ENCODE measurements at regions not wholly inside any gene's neighbourhood (a gene's known extent, or its start where the extent isn't known, plus 50 kb on each side); places are given as distances from the start of the nearest gene placed in this dataset.
"Not testable (repeated sequence)": the region's sequence is repeated elsewhere in the genome, so short reads cannot be mapped to it uniquely, and the experiment has no call there.

GRCh38 chr16:48105976-48106375, 49.8 kb downstream of the ABCC12 start:
- no peak for DNase-seq (ENCODE audit: low read depth)

GRCh38 chr16:48105456-48105855, 50.3 kb downstream of the ABCC12 start:
- DNase-seq (ENCODE audit: low read depth), result no peak

- no peak for DNase-seq (ENCODE audit: low read depth)
Measured at GRCh38 chr16:48103591-48103990, 52.2 kb downstream of the ABCC12 start.

DNA sequence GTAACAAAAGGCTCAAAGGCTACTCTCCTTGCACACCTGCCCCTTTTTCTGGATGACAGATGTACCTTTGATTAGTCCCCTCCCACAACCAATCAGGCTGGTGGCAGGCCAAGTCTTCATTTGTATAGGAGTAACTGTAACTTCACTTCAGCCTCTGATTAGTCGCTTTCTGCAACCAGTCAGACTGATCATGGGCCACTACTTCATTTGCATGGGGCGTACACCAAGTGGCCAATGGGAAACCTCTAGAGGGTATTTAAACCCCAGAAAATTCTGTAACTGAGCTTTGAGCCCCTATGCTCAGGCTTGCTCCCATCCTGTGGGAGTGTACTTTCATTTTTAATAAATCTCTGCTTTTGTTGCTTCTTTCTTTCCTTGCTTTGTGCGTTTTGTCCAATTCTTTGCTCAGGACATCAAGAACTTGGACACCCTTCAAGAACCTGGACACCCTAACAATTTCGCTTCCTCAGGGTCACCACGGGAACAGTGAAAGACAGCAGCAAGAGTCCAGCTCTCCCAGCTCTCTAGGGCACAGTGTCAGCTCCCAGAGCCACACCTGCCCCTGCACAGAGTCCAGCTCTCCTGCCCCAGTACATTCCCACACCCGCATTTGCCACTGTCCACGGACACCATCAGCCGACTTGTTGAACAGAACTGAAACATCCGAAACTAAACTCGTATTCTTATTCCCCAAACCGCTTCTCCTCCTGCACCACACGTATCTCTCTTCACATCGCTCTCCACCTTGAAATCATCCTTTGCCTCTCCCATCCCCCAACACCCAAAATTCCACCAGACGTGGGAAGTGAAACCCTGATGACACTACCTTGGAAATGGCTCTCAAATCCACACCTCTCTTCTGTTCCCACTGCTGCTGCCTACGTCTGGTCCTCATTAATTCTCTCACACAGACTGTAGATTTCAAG, 53.4 kb downstream of the ABCC12 start:
- DNase-seq (ENCODE audit: low read depth), result no peak

- no peak for DNase-seq (ENCODE audit: low read depth)
Measured at GRCh38 chr16:48101069-48101674, 54.6 kb downstream of the ABCC12 start.

DNA sequence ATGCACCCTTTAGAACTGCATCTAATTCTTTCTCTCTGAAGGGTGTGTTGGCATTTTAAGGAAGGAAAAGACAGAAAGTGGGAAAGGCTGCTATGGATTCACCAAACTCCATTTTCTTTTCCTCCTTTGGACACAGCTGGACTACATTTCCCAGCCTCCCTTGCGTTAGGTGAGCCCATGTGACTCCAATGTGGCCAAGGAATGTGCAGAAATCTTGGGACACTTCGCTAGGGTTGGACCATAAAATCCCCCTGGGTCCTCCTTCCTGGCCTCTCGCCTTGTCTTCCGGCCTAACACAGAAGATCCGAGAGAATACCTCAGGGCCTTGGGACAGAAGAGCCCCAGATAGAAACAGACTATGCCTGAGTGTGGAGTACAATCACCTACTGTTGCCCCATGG, 56.3 kb downstream of the ABCC12 start:
- DNase-seq (ENCODE audit: low read depth), result no peak

GRCh38 chr16:48098472-48098871, 57.3 kb downstream of the ABCC12 start:
- DNase-seq (ENCODE audit: low read depth), result no peak

DNA sequence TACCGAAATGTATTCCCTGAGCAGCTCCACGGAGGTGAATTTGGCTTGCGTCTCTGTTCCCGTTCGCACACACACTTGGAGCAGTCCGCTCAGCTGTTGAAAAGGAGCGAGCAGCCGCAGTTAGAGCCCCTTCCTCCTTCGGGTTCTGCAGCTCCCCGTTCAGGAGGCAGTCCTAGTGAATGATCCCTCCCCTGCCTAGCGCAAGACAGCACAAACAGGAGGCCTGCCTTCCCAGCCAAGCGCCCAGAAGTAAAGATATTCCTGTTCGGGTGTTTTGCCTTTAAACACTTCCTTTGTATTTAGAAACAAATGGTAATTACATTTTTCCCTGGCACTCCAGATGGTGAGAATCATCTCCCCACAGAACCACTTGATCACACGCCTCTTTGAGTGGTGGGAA, 64.7 kb downstream of the ABCC12 start:
- DNase-seq (ENCODE audit: low read depth), result no peak

DNA sequence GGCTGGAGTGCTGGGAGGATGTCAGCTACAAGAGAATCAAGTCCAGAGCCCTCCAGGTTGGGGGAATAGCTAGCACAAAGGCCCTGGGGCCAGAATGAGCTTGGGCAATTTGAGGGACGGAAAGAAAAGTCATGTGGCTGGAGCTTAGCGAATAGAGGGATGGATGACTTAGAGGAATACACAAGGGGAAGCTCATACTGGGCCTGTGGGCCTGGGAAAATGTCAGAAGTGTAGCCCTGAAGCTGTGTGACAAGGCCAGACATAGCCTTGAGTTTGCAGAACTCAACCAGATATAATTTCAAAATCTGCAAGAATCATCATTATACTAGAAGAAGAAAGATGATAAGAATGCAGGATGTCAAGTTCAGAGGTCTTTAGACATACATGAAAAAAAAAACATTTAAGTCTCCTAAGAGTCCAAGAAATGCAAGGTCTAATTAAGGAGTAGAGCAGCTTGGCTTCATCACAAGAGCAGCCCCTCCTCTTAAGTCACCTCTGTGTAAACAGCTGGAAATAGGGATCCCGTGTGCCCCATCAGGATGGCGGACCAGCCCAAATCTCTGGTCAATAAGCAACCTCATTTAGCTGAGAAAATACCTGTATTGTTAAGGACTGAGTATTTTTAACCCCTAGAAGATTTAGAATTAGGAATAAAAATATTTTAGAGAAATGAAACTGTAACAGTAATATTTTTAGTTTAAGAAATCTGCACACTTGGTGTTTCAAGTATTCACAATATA, 66.6 kb downstream of the ABCC12 start:
- no peak for DNase-seq (ENCODE audit: low read depth)

GRCh38 chr16:48087639-48088038, 68.2 kb downstream of the ABCC12 start:
- no peak for DNase-seq (ENCODE audit: low read depth)

GRCh38 chr16:48086422-48086821, 69.4 kb downstream of the ABCC12 start:
- no peak for DNase-seq (ENCODE audit: low read depth)

- DNase-seq (ENCODE audit: low read depth), result no peak
Measured at GRCh38 chr16:48085729-48086128, 70.1 kb downstream of the ABCC12 start.

- no peak for DNase-seq (ENCODE audit: low read depth)
Measured at GRCh38 chr16:48084826-48085225, 71.0 kb downstream of the ABCC12 start.

GRCh38 chr16:48082516-48082915, 73.3 kb downstream of the ABCC12 start:
- no peak for DNase-seq (ENCODE audit: low read depth)

DNA sequence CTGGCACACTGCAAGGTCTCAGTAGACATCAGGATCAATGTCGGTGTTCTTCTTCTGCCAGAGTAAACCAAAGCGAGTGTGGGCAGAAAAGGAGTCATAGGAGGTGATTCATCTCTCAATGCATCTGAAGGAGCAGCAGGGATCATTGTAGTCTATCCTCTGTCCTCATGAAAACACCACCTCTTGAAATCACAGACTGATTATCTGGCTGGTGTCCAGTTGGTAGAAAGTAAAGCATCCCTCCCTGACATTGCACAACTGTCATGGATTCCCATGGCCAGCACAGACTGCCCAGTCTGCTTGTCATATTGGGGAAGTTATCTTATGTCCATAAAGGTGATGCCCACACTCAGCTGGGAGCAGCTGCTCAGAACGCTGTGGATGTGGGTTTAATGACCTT, 74.1 kb downstream of the ABCC12 start:
- DNase-seq (ENCODE audit: low read depth), result no peak

DNA sequence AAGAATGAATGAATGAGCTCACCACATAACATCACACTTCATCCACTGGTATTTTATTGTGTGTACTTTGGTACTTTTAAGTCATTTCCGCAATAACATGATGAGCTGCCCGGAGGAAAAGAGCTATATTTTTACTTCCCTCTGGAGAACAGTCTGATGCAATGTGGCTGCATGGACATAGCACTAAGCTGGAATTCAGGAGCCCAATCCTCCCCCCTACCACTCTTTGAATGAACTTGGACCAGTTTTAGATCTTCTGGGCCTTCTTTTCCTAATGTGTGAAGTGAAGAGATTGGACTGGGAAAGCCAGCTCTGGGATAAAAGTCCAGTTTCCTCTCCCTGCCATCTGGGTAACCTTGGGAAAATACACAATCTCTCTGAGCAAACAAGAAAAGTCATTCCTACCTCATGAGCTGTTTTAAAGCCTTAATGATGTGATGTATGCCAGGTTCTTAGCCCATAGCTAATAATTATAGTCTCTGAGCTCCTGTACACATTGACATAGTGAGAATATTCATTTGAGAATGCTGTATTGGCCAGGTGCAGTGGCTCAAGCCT, 79.3 kb downstream of the ABCC12 start:
- no peak for DNase-seq (ENCODE audit: low read depth)

DNA sequence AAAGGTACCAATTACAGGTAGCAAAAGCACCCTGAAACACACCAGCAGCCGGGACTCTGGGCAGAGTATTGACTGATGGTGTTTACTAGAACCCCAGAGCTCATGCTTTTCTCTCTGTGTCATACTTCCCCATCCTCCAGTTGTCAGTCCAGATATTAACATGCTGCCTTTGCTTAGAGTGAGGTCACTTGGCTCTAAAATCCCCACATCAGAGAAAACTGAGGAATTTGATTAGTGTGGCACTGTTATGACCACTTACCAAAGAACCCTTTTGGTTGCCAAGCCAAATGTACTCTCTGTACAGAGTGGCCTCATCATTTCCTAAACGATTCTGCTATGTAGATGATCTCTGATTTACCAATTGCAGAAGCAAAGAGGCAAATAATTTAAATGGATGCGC, 80.4 kb downstream of the ABCC12 start:
- DNase-seq (ENCODE audit: low read depth), result no peak

- no peak for DNase-seq (ENCODE audit: low read depth)
Measured at GRCh38 chr16:48067388-48067787, 88.4 kb downstream of the ABCC12 start.

GRCh38 chr16:48064971-48065370, 90.8 kb downstream of the ABCC12 start:
- no peak for DNase-seq (ENCODE audit: low read depth)

DNA sequence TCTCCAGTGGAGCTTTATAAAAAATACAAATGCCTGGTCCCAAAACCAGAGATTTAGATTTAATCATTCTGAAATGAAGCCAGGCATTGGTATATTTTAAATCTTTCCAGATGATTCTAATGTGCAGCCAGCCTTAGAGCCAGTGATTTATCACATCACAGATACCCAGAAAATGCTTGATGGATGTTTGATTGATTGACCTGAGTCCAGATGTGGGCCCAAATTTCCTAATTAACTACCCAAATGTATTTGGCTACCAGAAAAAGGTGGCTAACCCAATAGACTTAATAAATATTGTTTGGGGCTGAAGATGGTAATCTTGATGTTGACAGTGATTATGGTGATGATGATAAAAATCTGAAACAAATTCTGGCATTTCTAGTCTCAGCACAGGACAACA, 93.1 kb downstream of the ABCC12 start:
- no peak for DNase-seq (ENCODE audit: low read depth)

DNA sequence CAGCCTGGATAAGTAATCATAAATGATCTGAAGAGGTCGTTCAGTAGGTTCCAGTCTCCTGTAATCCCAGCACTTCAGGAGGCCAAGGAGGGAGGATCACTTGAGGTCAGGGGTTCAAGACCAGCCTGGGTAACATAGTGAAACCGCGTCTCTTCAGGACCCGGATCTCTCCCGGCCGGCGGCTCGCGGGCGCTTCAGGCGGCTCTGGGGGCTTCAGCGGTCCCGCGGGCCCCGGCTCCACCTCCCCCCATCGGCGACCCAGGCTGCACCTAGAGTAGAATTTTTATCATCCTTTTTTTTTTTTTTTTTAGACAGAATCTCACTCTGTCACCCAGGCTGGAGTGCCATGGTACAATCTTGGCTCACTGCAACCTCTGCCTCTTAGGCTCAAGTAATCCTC, 95.9 kb downstream of the ABCC12 start:
- no peak for DNase-seq (ENCODE audit: low read depth)

DNA sequence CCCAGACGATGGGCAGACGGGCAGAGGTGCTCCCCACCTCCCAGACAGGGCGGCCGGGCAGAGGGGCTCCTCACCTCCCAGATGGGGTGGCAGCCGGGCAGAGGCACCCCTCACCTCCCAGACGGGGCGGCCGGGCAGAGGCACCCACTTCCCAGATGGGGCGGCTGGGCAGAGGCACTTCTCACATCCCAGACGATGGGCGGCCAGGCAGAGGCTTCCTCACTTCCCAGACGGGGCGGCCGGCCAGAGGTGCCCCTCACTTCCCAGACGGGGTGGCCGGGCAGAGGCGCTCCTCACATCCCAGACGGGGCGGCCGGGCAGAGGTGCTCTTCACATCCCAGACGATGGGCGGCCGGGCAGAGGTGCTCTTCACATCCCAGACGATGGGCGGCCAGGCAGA, 96.6 kb downstream of the ABCC12 start:
- not testable (repeated sequence) for DNase-seq (ENCODE audit: low read depth)

DNA sequence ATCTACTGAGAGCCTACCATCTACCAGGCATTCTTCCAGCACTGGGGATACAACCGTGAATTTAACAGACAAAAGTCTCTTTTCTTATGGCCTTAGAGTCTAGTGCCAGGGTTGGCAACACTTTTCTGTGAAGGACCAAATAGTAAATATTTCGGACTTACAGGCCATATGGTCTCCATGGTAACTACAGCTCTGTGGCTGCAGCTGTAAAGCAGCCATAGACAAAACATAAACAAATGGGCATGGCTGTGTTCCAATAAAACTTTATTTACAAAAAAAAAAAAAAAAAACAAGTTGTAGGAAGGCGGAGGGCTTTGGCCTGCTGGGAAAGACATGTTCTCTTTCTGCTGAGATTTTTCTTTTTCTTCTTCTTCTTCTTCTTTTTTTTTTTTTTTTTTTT, 98.7 kb downstream of the ABCC12 start:
- no peak for DNase-seq (ENCODE audit: low read depth)
